Astrocyte (in vitro differentiated cells and primary cell): ENCODE measurements at regions not wholly inside any gene's neighbourhood (a gene's known extent, or its start where the extent isn't known, plus 50 kb on each side); places are given as distances from the start of the nearest gene placed in this dataset.

Experiments
- DNase-seq: peaks from one replicate; pipeline ENCODE4 v3.0.0-alpha.2; 2010; ENCODE audit warnings: low read depth
- FAIRE-seq: peaks from 2 replicates; lab custom pipeline; 2011; peaks lifted over from hg19 to GRCh38; lab: Jason Lieb, UNC
- H2AFZ ChIP-seq: 2 replicates; pipeline ENCODE4 v1.6.0; 2012; ENCODE audit warnings: low read depth, low read length, inconsistent platforms
- H3K27ac ChIP-seq: 2 replicates; pipeline ENCODE4 v1.5.1; 2011; ENCODE audit warnings: low read depth, low read length, inconsistent platforms
- H3K27me3 ChIP-seq: 2 replicates; pipeline ENCODE4 v1.6.0; 2011; ENCODE audit warnings: low read length, inconsistent platforms; ENCODE audit not compliant: insufficient read depth
- H3K36me3 ChIP-seq: 2 replicates; pipeline ENCODE4 v1.5.1; 2011; ENCODE audit warnings: low read length, inconsistent platforms; ENCODE audit not compliant: insufficient read depth
- H3K4me1 ChIP-seq: 2 replicates; pipeline ENCODE4 v1.5.1; 2011; ENCODE audit warnings: low read length, inconsistent platforms; ENCODE audit not compliant: insufficient read depth
- H3K4me2 ChIP-seq: 2 replicates; pipeline ENCODE4 v1.6.0; 2012; ENCODE audit warnings: low read length, inconsistent platforms
- H3K4me3 ChIP-seq: 2 replicates; pipeline ENCODE4 v1.5.1; 2011; ENCODE audit warnings: low read depth, mild to moderate bottlenecking, low read length, inconsistent platforms; ENCODE audit not compliant: insufficient read depth
- H3K79me2 ChIP-seq: 2 replicates; pipeline ENCODE4 v1.6.0; 2012; ENCODE audit warnings: mild to moderate bottlenecking, low read length, inconsistent platforms; ENCODE audit not compliant: insufficient read depth
- H3K9ac ChIP-seq: 2 replicates; pipeline ENCODE4 v1.6.0; 2012; ENCODE audit warnings: mild to moderate bottlenecking, low read length, inconsistent platforms
- H3K9me3 ChIP-seq: 2 replicates; pipeline ENCODE4 v1.5.1; 2012; ENCODE audit warnings: low read depth, mild to moderate bottlenecking, low read length, inconsistent platforms; ENCODE audit not compliant: insufficient read depth
- H4K20me1 ChIP-seq: 2 replicates; pipeline ENCODE4 v1.6.0; 2012; ENCODE audit warnings: low read length, inconsistent platforms; ENCODE audit not compliant: insufficient read depth
- H3K27ac Mint-ChIP-seq: one replicate; pipeline ENCODE4 v1.8.0; 2021; ENCODE audit warnings: mild to moderate bottlenecking, mixed read lengths; ENCODE audit not compliant: unreplicated experiment
- H3K27me3 Mint-ChIP-seq: one replicate; pipeline ENCODE4 v1.8.0; 2021; ENCODE audit warnings: low read depth, mixed read lengths; ENCODE audit not compliant: unreplicated experiment
- H3K36me3 Mint-ChIP-seq: one replicate; pipeline ENCODE4 v1.8.0; 2021; ENCODE audit warnings: low read depth, mixed read lengths; ENCODE audit not compliant: unreplicated experiment
- H3K4me1 Mint-ChIP-seq: one replicate; pipeline ENCODE4 v1.8.0; 2021; ENCODE audit warnings: low read depth, mixed read lengths; ENCODE audit not compliant: unreplicated experiment
- H3K4me3 Mint-ChIP-seq: one replicate; pipeline ENCODE4 v1.8.0; 2021; ENCODE audit warnings: mild to moderate bottlenecking, moderate library complexity, mixed read lengths; ENCODE audit not compliant: unreplicated experiment
- H3K9me3 Mint-ChIP-seq: one replicate; pipeline ENCODE4 v1.8.0; 2021; ENCODE audit warnings: mild to moderate bottlenecking, mixed read lengths; ENCODE audit not compliant: unreplicated experiment
- CTCF ChIP-seq: IDR thresholded peaks from 2 replicates; pipeline ENCODE4 v1.5.1; 2011; ENCODE audit warnings: low read depth, mild to moderate bottlenecking, inconsistent platforms, low read length, moderate library complexity; ENCODE audit not compliant: insufficient read depth
- EZH2 ChIP-seq: IDR thresholded peaks from 2 replicates; pipeline ENCODE4 v1.6.1; 2012; ENCODE audit warnings: mild to moderate bottlenecking, low read length, inconsistent platforms; ENCODE audit not compliant: insufficient read depth

DNA sequence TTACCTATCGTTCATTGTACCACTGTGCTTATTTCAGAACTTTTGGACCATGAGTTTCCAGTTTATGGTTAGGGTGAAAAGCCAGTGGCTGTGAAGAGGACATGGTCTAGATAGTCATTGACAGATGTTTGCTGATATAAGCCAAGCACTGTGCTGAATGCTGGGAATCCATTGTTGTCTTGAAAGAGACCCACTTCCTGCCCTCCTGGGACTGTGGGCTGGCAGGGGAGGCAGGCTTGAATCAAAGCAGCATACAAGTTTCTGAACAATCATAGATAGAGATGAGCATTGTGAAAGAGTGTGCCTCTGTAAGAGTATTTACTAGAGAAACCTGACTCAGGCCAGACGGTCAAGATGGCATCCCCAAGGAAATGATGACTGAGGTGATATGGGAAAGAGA lies 73.4 kb downstream of the NMUR2 start:
- Mint-ChIP-seq H3K4me1 (peaks cover 4% of the 10 kb centered on the region), H3K27ac (no peak overlapping the region), H3K36me3 (no peaks in the 10 kb centered on the region), H3K27me3 (no peaks in the 10 kb centered on the region), H3K9me3 (no peaks in the 10 kb centered on the region), H3K4me3 (no peak overlapping the region)
- DNase-seq: no peak
- H3K9ac ChIP-seq: no peak overlapping the region
- TF ChIP-seq EZH2: no peak
- no peak for TF ChIP-seq CTCF
- no peaks in the 10 kb centered on the region for H3K4me1 ChIP-seq
- H3K4me3 ChIP-seq: no peak overlapping the region
- H3K9me3 ChIP-seq: peaks cover 3% of the 10 kb centered on the region
- H3K27ac ChIP-seq: no peak overlapping the region
- H4K20me1 ChIP-seq: no peaks in the 10 kb centered on the region
- no peaks in the 10 kb centered on the region for H3K27me3 ChIP-seq
- H3K79me2 ChIP-seq: no peaks in the 10 kb centered on the region
- no peaks in the 10 kb centered on the region for H3K36me3 ChIP-seq
- FAIRE-seq: no peak
- H2AFZ ChIP-seq: no peak overlapping the region
- H3K4me2 ChIP-seq: no peak overlapping the region

DNA sequence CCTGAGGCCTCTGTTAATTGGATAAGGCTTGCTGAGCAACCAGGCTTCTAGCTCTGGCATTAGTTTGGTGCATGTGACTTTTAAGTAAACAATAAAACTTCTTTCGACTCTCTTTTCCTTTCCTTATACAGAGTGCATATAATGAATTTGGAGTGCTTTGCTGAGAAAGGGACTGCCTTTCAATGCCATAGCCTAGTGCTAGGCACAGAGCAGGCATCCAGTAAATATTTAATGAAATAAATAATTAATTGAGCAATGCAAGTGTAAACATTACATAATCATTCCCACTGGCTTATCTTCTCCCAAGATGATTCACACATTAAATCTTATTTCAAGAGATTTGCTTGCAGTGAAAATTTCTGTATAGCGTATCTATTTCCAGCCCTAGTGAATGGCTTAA lies 74.1 kb downstream of the NMUR2 start:
- peaks cover 3% of the 10 kb centered on the region for H3K9me3 ChIP-seq
- H3K27me3 Mint-ChIP-seq: no peaks in the 10 kb centered on the region
- peaks cover 4% of the 10 kb centered on the region for H3K4me1 Mint-ChIP-seq
- no peak overlapping the region for H3K9ac ChIP-seq
- no peak for DNase-seq
- H3K4me1 ChIP-seq: no peaks in the 10 kb centered on the region
- H3K79me2 ChIP-seq: no peaks in the 10 kb centered on the region
- H3K27ac ChIP-seq: no peak overlapping the region
- no peak overlapping the region for H3K4me2 ChIP-seq
- no peaks in the 10 kb centered on the region for H3K9me3 Mint-ChIP-seq
- H3K36me3 Mint-ChIP-seq: no peaks in the 10 kb centered on the region
- no peaks in the 10 kb centered on the region for H3K36me3 ChIP-seq
- FAIRE-seq: no peak
- no peak overlapping the region for H3K4me3 Mint-ChIP-seq
- no peaks in the 10 kb centered on the region for H3K27me3 ChIP-seq
- no peaks in the 10 kb centered on the region for H4K20me1 ChIP-seq
- no peak overlapping the region for H3K27ac Mint-ChIP-seq
- TF ChIP-seq EZH2 (no peak), CTCF (no peak)
- no peak overlapping the region for H3K4me3 ChIP-seq
- no peak overlapping the region for H2AFZ ChIP-seq

GRCh38 chr5:152329761-152330283 lies 75.3 kb downstream of the NMUR2 start:
- TF ChIP-seq CTCF (no peak), EZH2 (no peak)
- no peaks in the 10 kb centered on the region for H3K4me1 ChIP-seq
- H3K9me3 Mint-ChIP-seq: peaks cover under 1% of the 10 kb centered on the region
- H3K27ac Mint-ChIP-seq: no peak overlapping the region
- H3K4me3 ChIP-seq: no peak overlapping the region
- peaks cover 3% of the 10 kb centered on the region for H3K9me3 ChIP-seq
- H3K27ac ChIP-seq: no peak overlapping the region
- no peaks in the 10 kb centered on the region for H3K79me2 ChIP-seq
- DNase-seq: no peak
- H3K36me3 ChIP-seq: no peaks in the 10 kb centered on the region
- no peak overlapping the region for H2AFZ ChIP-seq
- H3K27me3 Mint-ChIP-seq: no peaks in the 10 kb centered on the region
- H3K27me3 ChIP-seq: no peaks in the 10 kb centered on the region
- H3K4me2 ChIP-seq: no peak overlapping the region
- no peaks in the 10 kb centered on the region for H3K36me3 Mint-ChIP-seq
- H4K20me1 ChIP-seq: no peaks in the 10 kb centered on the region
- no peak for FAIRE-seq
- H3K4me3 Mint-ChIP-seq: no peak overlapping the region
- H3K9ac ChIP-seq: no peak overlapping the region
- H3K4me1 Mint-ChIP-seq: peaks cover 4% of the 10 kb centered on the region
